ENCODE measurements at regions not wholly inside any gene's neighbourhood (a gene's known extent, or its start where the extent isn't known, plus 50 kb on each side); places are given as distances from the start of the nearest gene placed in this dataset.

GRCh38 chr7:57867884-57868701 lies 418.1 kb downstream of the ZNF716 start:
- no peaks in the 10 kb centered on the region for H3K9me3 ChIP-seq (ENCODE audit: insufficient read depth, low read depth)
- no peaks in the 10 kb centered on the region for H3K9me2 ChIP-seq (ENCODE audit: insufficient read depth)
- BruUV-seq (replicated peaks) = no TSS peak
- H3K4me3 ChIP-seq = no peak overlapping the region
- H4K20me1 ChIP-seq (ENCODE audit: insufficient read depth) = no peaks in the 10 kb centered on the region
- DNase-seq = no peak
- intact Hi-C loops (cut with micrococcal nuclease; ENCODE audit: unreplicated experiment) = no loop called here
- no peaks in the 10 kb centered on the region for H3F3A ChIP-seq (ENCODE audit: insufficient read depth, low read depth)
- no peak overlapping the region for H3K4me2 ChIP-seq
- no peaks in the 10 kb centered on the region for H3K27me3 ChIP-seq (ENCODE audit: insufficient read depth, low read depth)
- ChIA-PET POLR2A (ENCODE audit: unreplicated experiment) (no interaction called here), CTCF (no interaction called here)
- H3K36me3 ChIP-seq (ENCODE audit: low read depth) = no peaks in the 10 kb centered on the region
- H3K27ac ChIP-seq = no peak overlapping the region
- no peak for TF ChIP-seq CTCF (conservative IDR thresholded peaks at IDR 0.05)
- TF ChIP-seq EZH2 (IDR thresholded peaks at IDR 0.05; ENCODE audit: low read depth) = no peak
- H3K79me2 ChIP-seq (ENCODE audit: low read depth) = no peaks in the 10 kb centered on the region
- H3K4me1 ChIP-seq (replicated peaks; ENCODE audit: insufficient read depth) = no peaks in the 10 kb centered on the region
- no peak overlapping the region for H2AFZ ChIP-seq

- ChIA-PET POLR2A (ENCODE audit: unreplicated experiment) (no interaction called here), CTCF (no interaction called here)
- Histone ChIP-seq H3K36me3 (ENCODE audit: low read depth) (no peaks in the 10 kb centered on the region), H4K20me1 (ENCODE audit: insufficient read depth) (no peaks in the 10 kb centered on the region), H3K27ac (no peak overlapping the region), H3F3A (ENCODE audit: insufficient read depth, low read depth) (no peaks in the 10 kb centered on the region), H3K9me3 (ENCODE audit: insufficient read depth, low read depth) (no peaks in the 10 kb centered on the region), H3K9me2 (ENCODE audit: insufficient read depth) (no peaks in the 10 kb centered on the region), H3K4me2 (no peak overlapping the region), H3K4me1 (replicated peaks; ENCODE audit: insufficient read depth) (no peaks in the 10 kb centered on the region), H3K27me3 (ENCODE audit: insufficient read depth, low read depth) (no peaks in the 10 kb centered on the region), H2AFZ (no peak overlapping the region), H3K4me3 (no peak overlapping the region), H3K79me2 (ENCODE audit: low read depth) (no peaks in the 10 kb centered on the region)
- DNase-seq = no peak
- intact Hi-C loops (cut with micrococcal nuclease; ENCODE audit: unreplicated experiment) = no loop called here
- no peak for TF ChIP-seq CTCF (conservative IDR thresholded peaks at IDR 0.05)
- TF ChIP-seq EZH2 (IDR thresholded peaks at IDR 0.05; ENCODE audit: low read depth) = no peak
- no TSS peak for BruUV-seq (replicated peaks)
Measured at GRCh38 chr7:57868771-57869483, 418.9 kb downstream of the ZNF716 start.
